Limb (tissue), 2 donors: ENCODE measurements at regions not wholly inside any gene's neighbourhood (a gene's known extent, or its start where the extent isn't known, plus 50 kb on each side); places are given as distances from the start of the nearest gene placed in this dataset.
"Not testable (repeated sequence)": the region's sequence is repeated elsewhere in the genome, so short reads cannot be mapped to it uniquely, and the experiment has no call there.

Experiments used
- DNase-seq, 2 donors: peaks; one replicate each; pipeline ENCODE4 v3.0.0-alpha.2; 2016; ENCODE audit errors: extremely low spot score in 2 of 2

GRCh38 chr11:69572233-69572860, 68.6 kb upstream of the CCND1 start:
- peak in 1 of 2 donors; percentile 21 for DNase-seq

- peak in 1 of 2 donors; percentile 7 for DNase-seq
These were observed 68.1 kb upstream of the CCND1 start for GRCh38 chr11:69572861-69573260.

DNA sequence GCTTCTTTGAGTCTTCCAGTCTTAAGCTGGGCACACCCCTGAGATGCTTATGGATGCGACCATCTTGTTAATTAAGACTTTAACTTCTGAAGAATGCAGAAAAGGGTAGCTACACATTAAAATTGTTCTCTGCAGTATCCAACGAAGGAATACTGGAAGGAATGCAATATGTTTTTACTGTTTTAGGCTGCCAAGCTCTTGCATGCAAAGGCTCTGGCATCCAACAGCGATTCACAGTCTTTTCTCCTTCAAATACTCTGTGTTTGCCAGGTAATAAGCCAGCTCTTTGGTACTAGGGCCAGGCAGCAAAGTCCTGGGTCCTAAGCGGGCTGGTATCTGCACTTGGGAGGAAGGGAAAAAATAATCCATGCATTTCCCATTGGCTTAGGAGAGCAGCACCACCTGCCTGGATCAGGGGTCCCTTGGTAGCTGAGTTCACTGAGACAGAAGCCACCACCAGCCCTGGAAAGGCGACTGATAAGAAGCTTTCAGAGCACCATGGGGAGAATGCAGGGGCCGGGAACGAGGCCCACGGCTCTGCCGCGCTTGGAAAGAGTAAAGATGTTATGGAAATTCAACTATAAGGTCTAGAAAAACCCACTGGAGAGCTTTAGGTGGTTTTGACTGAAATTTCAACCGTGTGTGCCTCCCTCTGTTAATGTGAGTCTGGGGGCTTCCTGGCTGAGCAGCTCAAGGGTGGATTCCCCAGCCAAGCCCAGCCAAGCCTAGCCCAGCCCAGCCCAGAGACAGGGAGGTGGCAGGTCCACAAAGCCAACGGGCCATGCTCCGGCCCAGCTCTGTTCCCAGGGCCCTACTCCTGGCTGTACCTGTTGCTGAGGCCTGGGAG, 67.0 kb upstream of the CCND1 start:
- DNase-seq = peak in 1 of 2 donors; percentile 8

- no peak for DNase-seq
These were observed 66.2 kb upstream of the CCND1 start for GRCh38 chr11:69574608-69575255.

- no peak for DNase-seq
These were observed 65.5 kb upstream of the CCND1 start for GRCh38 chr11:69575296-69576068.

DNA sequence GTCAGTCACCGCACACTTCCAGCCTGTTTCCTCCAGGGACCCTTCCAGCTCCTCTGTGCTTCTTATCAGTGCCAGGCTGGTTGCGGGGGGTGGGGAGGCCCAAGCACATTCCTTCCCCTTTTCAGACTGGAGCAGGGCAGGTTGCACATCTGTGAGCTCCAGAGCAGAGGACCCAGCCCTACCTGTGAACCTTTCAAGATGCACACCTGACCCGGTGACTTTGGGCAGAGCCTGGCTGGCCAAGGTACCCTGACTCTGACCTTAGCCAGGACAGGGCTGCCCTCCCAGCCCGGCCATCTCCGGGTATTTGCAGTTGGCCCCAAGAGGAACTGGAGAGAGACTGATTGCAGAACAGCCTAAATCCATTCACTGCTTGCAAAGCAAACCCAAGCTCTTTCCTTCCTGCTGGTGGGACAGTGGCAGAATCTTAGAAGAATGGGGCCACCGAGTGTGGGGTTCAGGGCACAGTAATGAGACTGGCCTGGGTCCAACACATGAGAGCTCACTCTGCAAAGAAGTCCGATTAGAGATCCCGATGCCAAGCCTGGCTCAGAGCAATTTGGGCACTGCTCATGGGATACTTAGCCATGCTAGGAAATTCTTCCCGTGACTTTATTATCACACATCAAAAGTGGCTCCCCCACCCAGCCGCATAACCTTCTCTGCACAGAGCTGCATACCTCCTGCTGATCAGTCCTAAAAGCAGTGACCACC, 64.7 kb upstream of the CCND1 start:
- DNase-seq = no peak

DNA sequence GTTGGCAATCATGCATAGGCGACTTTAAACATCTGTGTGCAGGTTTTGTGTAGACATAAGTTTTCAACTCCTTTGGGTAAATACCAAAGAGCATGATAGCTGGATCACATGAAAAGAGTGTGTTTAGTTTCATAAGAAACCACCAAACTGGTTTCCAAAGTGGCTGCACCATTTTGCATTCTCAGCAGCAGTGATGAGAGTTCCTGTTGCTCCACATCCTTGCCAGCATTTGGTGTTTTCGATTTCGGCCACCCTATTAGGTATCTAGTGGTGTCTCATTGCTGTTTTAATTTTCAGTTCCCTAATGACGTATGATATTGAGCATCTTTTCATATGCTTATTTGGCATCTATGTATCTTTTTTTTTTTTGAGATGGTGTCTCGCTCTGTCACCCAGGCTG, 62.8 kb upstream of the CCND1 start:
- no peak for DNase-seq

GRCh38 chr11:69580529-69580928, 60.4 kb upstream of the CCND1 start:
- DNase-seq = no peak

DNA sequence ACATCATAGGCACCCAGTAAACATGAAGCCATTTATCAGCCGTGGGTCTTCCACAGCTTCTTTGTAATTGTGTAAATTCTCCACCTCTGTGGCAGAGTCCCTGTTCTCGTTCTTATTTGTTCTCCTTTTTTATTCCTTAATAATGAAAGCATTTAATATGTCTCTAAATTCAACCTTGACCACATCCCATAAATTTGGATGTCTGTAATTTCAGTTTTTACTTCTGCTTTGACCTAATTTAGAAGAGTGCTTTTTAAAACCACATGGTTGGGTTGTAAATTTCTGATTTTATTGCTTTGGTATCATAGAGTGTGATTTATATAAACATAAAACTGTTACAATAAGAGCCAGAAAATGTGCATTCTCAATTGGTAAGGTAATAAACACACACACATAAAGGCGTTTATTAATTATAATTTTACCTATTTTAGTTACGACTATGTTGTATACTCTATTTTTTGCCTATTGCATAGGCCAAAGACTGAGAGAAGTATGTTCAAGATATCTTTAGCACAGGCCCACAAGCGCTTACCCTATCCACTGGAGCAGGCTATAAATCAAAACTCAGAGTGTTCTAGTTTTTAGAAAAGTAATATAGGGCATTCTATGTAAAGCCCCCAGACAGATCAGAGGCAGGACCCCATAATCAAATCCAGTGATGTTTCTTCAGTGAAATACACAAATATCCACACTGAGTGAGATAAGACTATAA, 58.0 kb upstream of the CCND1 start:
- no peak for DNase-seq

DNA sequence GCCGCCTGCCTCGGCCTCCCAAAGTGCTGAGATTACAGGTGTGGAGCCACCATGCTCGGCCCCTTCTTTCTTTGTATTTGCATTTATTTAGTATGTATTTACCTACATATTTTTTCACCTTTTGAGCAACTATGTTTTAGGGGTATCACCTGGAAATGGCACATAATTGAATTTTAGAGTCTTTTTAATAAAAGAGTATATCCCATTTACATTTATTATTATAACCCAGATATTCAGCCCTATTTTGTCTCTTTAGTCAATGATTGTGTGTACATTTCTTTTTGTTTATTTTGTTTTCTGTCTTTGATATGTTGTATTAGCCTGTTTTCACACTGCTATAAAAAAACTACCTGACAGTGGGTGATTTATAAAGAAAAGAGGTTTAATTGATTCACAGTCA, 56.8 kb upstream of the CCND1 start:
- DNase-seq = no peak

DNA sequence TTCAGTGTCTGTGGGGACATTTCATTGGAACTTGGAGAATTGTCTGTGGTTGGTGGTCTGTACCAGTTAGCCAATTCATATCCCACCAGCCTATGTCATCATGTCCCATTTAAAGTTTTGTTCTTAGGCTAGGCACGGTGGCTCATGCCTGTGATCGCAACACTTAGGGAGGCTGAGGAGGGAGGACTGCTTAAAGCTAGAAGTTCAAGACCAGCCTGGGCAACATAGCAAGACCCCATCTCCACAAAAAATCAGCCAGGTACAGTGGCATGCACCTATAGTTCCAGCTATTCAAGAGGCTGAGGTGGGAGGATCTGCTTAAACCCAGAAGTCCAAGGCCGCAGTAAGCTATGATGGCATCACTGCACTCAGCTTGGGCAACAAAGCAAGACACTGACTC, 55.6 kb upstream of the CCND1 start:
- no peak for DNase-seq

DNA sequence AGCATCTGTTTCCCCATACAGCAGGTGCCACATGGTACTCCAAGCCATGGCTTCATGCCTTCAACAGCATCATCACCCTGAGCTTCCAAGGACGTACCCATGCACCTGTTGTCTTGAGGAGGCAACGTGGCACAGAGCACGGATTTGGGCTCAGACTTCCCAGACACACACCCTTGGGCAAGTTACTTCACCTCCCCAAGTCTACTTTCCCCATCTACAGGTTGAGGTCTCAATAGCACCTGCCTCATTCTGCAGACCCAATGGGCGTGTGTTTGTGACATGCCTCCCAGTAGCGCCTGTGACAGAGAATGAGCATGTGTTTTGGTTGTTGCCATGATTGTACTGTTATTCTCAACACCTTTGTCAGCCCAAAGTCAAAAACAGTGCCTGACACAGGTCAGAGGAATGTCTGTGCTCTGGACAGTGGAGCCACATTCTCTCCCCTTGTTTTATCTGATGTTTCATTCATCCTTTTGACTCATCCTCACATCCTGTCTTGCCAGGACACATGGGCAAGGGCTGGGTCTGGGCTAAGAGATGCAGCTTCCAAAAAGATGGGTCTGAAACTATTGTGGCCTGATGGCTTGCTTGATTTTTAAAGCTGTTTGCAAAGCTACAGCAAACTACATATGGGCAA, 53.4 kb upstream of the CCND1 start:
- DNase-seq = no peak

DNA sequence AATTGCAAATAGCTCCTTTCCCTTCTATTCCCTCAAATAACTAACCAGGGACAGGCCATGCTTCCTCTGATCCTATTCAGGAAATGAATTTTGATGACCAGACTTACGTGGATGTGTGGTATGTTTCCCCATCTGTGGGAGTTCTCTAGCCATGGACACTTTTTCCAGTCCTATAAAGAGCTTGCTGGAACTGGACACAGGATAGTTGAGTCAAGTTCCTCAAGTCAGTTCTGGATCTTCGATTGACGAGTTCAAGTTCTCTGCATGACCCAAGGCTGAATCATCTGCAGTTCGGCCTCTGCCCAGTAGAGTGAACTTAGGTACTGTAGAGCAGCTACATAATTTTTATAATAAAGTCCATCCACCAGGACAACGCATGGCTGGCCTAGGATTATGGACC, 52.7 kb upstream of the CCND1 start:
- no peak for DNase-seq

GRCh38 chr11:69590088-69590487, 50.9 kb upstream of the CCND1 start:
- not testable (repeated sequence) for DNase-seq
